22Rv1 (cell line): ENCODE measurements at regions not wholly inside any gene's neighbourhood (a gene's known extent, or its start where the extent isn't known, plus 50 kb on each side); places are given as distances from the start of the nearest gene placed in this dataset.

Source experiments
- H3K27ac ChIP-seq: fragments of 450-650 bp; 2 replicates; pipeline ENCODE4 v1.5.1; 2017
- CTCF ChIP-seq: fragments of 450-650 bp; IDR thresholded peaks from 2 replicates; pipeline ENCODE4 v1.5.1; 2017; ENCODE audit warnings: mild to moderate bottlenecking
- ZFX ChIP-seq: fragments of 450-650 bp; IDR thresholded peaks from 2 replicates; pipeline ENCODE4 v1.6.1; 2017; ENCODE audit warnings: antibody characterized with exemption, borderline replicate concordance

GRCh38 chr5:173501271-173501670 lies 115.2 kb downstream of the BOD1 start:
- H3K27ac ChIP-seq, result no peak overlapping the region
- no peak for TF ChIP-seq ZFX
- no peak for TF ChIP-seq CTCF

GRCh38 chr5:173500213-173500560 lies 116.3 kb downstream of the BOD1 start:
- TF ChIP-seq ZFX (no peak), CTCF (no peak)
- H3K27ac ChIP-seq, result no peak overlapping the region

- no peak overlapping the region for H3K27ac ChIP-seq
- no peak for TF ChIP-seq CTCF
- TF ChIP-seq ZFX, result no peak
Measured at GRCh38 chr5:173499471-173500212, 116.8 kb downstream of the BOD1 start.

GRCh38 chr5:173498739-173499470 lies 117.5 kb downstream of the BOD1 start:
- TF ChIP-seq ZFX, result no peak
- no peak for TF ChIP-seq CTCF
- H3K27ac ChIP-seq, result no peak overlapping the region

DNA sequence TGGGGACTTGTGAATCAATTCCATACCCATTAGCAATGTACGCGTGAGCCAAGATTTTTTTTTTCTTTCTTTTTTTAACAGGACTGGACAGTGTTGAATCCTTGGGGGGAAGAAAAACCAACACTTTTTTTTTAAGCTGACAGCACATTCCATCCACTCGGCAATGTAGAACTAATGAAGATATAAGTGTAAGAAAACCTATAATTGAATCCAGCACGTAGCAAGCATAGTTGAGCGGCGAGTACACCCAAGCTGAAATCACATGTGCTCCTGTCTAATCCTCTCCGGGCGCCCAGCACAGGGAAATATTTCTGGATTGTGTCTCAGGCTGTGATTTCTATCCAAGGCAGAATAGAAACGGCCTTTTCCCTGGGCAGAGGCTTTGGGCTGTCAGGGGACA lies 118.2 kb downstream of the BOD1 start:
- TF ChIP-seq ZFX (no peak), CTCF (no peak)
- H3K27ac ChIP-seq, result no peak overlapping the region

DNA sequence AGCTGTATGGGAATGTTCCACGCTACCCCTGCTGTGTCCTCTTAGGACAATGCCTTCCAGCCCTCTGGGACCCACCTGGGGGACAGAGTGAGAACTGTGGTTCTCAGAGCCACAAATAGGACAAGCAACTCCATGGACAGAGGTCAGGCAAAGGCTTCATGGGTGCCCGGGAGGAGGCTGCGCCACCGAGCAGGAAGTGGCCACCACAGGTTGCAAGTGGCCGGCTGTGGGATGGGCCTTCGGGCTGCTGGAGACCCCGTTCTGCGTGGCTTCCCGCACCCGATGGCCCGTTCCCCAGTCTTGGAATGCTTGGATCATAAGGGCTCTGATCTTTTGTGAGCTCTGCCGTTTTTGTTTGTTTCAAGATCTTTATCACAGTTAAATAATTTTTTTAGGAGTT lies 118.8 kb downstream of the BOD1 start:
- no peak overlapping the region for H3K27ac ChIP-seq
- no peak for TF ChIP-seq CTCF
- no peak for TF ChIP-seq ZFX

GRCh38 chr5:173496883-173497255 lies 119.6 kb downstream of the BOD1 start:
- TF ChIP-seq CTCF, result no peak
- TF ChIP-seq ZFX, result no peak
- no peak overlapping the region for H3K27ac ChIP-seq
